CD4-positive, alpha-beta T cell treated with Interferon gamma for 1 hour (primary cell): ENCODE measurements at regions not wholly inside any gene's neighbourhood (a gene's known extent, or its start where the extent isn't known, plus 50 kb on each side); places are given as distances from the start of the nearest gene placed in this dataset.

ENCODE experiments used
- DNase-seq: peaks from one replicate; pipeline ENCODE4 v3.0.0-alpha.2; 2020

DNA sequence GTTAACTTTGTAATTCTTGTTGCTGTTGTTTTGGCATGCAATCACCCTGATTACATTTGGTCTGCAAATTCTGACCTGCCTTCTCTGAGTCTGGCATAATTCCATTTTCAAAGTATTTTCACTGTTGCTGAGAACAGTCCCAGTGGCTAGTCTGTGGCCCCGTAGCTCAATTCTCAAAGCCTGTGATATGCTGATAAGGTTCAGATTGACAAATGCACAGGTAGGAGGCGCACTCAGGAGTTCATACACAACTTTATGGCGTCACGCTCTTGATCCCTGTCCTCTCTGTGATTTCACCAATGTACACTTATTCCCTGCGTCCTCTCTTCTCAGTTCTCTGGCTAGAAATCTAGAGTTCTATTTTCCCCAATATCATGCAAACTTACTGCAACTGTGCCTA, 376.6 kb upstream of the SLCO3A1 start:
- DNase-seq: no peak

DNA sequence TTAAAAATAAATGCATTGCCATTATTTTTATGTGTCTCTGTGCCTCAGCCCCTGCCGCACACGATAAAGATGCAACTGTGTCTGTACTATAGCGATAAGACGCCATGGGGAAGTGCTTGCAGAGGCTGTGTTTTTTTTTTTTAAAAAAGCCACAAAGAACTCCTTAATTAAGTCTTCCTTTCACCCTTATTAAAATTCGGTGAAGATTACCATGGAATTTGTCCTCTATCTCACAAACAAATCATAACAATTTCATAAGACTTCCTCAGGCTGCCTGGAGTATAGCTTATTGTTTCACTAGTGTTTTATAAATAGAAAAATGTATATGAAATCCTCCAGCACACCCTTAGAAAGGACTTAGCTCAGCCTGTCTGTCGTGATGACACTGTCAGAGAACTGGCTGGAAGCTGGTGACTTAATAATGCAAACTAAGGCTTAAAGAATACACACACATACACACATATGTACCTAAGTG, 374.8 kb upstream of the SLCO3A1 start:
- no peak for DNase-seq

DNA sequence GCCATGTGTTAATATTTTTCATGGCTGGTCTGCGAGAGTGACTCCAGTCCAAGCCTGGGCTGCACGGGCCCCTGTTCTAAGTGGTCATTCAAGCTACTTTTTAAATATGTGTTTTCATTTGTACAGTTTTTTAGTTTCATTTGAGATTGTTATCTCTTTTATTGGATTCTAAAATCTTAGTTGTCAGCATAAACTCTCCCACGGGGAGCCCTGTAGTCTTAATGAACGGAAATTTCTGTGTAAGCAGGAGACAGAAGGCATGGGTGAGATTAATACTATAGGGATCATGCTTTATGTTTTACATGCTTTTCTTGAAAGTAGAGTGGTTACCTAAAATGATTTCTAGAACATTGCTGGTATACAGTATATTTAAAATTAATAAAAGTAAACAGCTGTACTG, 373.1 kb upstream of the SLCO3A1 start:
- no peak for DNase-seq

DNA sequence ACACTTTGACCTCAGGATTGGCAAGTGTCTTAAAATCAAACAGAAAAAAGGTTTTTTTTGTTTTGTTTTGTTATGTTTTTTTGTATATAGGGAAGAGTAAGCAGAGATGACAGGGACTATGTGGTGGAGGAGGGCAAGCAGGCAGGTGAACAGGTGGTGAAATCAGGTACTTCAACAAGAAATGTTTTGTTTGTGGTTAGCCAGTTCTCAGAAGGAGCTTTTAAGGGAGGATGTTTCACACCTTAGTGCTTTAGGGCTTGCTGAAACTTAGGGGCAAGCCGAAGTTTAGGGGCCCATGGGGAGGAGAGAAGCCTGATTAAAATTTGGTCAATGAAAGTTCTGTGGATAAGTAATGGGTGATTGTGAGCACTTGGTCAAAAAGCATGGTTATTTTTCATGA, 370.7 kb upstream of the SLCO3A1 start:
- peak; percentile 13 for DNase-seq

DNA sequence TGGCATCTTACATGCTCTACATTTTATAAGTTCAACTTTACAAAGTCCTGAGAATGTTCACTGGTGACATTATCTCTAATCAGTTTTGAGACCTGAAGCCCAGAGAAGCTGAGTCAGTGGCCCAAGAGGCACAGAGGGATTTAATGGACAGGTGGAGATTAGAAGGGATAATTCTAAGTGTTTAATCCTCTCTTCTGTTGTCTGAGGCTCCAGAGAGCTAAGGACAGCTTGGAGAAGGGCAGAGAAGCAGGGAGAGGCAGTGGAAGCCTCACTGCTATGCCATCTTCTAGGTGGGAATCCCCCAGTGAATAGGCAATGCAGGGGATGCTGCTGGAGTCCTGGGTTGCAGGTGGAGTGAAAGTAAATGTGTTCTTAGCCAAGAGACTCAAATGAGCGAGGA, 369.4 kb upstream of the SLCO3A1 start:
- no peak for DNase-seq

DNA sequence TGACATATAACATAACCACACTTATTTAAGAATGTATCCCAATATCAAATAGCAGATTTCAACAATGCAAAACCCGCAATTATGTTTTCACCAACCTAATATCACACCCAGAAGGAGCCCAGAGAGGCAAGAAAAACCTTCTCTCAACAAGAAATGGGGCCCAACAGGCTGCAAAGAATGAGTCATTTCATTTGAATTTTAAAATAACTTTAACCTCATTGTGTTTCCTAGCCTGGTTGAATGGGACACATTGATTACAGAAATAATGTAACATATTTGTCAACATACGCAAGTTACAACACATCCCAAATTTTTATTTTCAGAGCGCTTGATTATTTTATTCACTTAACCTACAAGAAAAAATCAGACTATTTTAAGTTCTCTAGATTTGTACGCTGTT, 365.1 kb upstream of the SLCO3A1 start:
- no peak for DNase-seq

DNA sequence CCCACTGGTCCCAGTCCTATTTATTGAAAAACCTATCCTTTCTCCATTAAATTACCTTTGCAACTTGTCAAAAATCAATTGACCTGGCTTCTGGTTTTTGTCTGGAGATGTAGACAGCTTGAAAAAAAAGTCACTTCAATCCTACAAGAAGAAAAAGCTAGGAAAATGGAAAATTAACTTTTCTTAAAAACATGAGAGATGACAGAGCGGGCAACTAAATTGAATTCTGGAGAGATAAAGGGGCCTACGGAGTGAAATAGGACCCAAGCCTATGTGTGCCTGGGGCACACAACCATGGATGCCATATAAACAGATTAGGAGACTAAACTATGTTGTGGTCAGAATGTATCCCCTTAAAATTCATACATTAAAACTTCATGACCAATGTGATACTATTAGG, 363.3 kb upstream of the SLCO3A1 start:
- DNase-seq: no peak

DNA sequence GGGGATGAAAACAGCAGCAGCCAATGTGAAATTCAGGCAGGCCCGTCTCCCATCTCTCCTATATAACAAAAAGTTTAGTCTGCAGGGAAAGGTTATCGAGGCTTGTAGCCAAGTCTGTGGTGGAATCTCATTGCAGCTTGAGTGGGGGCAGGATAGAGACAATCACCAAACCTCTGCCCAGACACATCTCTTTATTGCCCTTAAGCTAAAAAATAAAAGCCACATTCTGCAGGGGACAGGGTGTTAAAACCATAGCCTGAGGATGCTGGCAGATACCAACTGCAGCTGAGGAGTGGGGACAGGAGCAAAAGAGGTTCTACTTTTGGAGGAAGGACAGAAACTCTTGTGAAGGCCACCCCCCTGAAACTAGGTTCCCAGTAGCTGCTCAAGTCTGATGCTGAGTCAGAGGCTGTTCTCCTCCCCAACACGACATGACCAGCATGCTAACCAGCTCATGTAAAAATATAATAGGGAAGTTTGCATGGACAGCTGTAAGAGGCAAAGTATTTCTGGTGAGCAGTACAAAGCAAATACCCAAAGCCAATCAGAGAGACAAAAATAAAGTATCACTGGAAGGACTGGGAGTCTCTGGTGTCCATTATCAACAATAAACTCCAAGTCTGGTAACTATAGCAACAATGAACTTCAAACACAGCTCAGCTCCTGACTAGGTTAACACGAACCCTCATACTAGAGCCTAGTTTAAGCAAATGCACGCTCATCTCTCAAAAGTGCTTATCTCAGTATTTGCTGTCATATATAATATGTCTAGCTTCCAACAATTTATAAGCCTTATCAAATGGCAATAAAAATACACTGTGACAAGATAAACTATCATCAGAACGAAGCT, 362.2 kb upstream of the SLCO3A1 start:
- DNase-seq: peak; percentile 21

DNA sequence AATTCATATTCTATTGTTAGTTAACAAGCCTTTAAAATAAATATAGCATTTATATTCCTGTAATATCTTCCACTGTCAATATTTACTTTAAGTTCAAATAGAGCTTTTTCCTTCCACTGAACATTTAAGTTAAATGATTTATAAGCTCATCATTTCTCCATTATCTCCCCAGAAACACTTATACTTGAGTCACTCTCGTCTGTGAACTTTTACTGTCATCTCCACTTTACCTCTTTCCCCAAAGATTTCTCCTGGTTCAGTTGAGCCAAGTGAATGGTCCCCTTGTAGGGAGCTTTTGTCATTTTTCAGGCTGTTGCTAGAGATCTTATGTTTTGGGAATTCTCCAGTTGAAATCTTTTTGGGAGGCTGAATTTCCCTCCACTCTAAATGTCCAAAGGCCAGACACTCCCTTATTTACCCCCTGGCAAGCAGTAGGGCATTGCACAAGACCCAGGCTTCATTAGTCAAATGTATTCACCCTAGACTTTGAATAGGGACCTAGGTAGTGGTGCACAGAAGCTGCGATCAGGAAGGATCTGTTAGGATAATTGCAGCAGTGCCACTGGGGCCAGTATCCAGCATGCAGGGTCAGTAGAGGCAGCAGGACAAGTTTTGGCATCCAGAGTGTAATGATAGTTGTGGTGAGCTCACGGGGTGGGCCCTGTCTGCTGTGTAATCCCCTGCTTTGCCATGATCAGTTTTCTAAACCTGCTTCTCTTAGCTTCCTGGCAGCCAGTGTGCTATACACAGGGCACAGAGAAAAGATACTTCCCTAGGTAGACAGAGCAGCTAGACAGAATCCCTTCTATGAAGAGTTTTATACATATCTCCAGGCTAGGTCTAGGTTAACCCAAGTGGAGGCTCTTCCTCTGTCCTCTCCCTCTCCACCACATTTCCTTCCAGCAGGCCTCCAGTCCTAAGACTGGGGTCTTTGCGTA, 356.5 kb upstream of the SLCO3A1 start:
- no peak for DNase-seq

DNA sequence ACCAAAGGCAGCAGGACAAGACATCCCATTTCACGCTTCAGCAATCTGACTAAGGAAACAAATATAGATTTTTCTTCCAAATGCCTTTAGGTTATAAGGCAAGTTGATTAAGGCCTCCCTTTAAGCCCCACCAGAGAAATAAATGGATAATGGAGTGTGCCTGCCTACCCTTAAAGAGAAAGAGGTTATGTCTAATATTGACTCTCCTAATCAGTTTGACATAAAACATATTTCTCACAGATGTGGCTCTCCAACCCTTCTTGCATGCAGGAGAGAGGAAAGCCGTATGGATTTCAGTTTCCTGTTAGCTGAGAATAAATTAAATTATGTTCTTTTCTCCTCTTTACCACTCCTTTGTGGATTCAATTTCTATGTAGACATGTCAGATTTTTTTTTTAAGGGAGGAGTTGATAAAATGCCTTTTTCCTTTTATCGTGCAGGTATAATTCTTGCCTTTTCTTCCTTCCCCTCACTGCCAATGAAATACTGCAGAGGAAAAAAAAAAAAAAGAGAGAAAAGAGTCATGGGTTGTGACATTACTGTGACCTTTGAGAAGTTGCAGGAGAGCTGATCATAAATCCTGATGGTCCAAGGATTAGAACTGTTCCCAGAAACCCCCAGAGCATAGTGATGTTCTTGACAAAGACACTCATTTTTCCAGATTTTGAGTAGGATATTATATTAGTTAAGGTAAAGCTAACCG, 355.3 kb upstream of the SLCO3A1 start:
- DNase-seq: no peak

DNA sequence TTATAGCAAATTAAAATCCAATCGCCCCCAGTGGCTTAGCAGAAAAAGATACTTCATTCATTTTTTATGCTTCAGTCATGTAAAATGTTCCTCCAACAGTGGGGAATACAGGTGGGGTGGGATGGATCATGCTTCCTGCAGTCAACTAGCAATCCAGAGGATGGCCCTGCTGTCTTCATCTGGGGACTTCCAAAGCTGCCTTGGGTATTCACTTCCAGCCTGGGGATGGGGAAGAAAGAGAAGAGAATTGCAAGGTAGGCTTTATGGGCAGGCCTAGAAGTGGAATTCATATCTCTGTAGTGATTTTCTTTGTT, 354.8 kb upstream of the SLCO3A1 start:
- no peak for DNase-seq

DNA sequence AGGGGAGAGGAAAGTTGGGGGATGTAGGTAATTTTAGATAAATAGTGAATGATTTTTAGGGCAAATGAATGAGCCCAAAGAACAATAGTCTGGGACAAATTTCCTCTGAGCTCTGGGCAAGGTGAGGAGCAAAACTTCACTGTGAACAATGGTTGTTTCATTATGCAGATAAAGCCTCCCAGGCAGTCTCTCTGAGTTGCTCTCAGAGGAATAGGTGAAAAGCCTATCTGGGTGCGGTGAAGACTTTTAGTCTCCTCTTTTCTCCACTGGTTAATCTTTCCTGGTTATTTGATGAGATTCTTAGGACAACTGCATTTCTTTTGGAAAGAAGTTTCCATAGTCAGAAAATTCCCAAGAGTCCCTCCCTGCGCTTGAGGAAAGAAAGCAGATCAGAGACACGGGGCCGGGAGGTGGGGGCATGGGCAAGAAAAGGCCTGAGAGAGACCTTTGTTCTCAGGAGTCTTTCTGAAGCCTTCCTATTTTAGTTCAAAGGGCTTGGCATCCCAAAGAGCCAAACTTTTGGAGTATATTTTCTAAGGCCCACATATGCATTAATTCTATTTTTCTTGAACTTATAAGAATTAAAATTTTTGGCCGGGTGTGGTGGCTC, 353.6 kb upstream of the SLCO3A1 start:
- DNase-seq: no peak

DNA sequence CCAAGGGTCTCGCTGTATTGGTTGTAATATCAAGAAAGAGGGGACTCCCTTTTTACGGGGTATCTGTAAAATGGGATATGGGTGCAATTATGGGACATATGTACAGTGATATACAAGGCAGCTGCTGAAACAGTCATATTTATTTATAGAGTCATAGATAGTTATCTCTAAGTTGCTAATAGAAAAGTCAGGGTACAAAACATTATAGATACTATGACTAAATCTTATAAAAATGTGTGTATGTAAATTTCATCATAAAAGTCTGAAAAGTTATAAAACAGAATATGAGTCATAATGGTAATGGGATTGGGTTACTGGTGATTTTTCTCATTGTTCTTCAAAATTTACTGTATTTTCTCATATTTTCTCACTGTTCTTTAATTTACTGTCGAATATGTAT, 344.9 kb upstream of the SLCO3A1 start:
- no peak for DNase-seq

DNA sequence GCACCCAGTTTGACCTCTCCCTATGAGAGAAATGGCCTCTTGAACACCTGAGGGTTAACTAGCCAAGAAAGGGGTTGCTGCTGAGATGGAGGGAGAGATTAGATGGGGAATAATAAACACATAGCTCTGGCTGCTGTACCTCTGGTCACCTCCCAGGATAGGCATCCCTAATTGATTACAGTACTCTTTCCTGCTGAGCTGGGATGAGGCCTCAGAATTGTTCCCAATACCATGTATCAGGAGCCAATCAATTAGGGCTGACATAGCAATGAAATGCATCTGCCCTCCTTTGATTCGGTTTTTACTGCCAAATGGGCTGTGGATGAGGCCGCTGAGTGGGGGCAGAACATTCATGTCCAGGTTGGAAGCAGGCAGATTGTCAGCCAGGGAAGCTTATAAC, 339.4 kb upstream of the SLCO3A1 start:
- DNase-seq: no peak

DNA sequence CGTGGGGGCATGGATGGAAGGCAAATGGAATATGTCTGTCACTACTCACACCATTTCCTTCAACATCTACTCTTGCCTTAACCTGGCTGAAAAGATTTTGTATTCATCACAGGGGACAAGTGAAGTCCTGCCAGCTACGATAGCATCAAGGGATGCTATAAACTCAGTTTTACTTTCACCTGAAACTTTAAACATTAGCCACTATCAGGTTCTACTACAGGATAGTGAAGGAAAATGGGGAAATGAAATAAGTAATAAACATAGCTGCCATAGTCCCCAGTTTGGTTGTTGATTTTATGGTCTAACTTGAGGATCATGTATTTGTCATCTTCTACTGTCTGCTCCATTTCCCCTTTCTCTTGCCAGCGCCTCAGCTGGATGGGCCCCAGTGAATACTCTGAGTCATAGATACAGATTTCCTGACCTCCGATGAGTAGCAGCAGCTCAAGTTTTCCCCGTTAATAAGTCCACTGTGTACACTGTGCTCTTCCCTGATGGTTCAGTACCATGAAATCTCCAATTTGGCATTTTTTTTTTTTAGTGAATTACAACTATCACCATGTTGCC, 338.2 kb upstream of the SLCO3A1 start:
- no peak for DNase-seq

DNA sequence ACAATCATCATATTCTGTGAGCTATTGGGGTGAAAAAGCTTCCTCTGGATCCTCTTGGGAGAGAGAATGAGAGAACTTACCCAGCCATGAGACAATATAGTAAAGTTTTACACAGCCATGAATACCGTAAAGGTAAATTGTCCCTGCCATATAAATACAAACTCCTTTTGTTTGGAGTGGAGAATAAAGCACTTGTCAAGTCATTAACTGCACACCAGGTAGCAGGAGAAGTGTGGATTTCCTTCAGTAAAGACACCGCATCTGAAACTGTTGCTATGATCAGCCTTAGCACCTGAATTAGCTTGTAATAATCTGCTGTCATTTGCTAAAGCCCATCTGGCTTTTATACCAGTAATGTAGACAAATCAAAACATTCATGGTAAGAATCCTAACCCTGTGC, 336.6 kb upstream of the SLCO3A1 start:
- no peak for DNase-seq

DNA sequence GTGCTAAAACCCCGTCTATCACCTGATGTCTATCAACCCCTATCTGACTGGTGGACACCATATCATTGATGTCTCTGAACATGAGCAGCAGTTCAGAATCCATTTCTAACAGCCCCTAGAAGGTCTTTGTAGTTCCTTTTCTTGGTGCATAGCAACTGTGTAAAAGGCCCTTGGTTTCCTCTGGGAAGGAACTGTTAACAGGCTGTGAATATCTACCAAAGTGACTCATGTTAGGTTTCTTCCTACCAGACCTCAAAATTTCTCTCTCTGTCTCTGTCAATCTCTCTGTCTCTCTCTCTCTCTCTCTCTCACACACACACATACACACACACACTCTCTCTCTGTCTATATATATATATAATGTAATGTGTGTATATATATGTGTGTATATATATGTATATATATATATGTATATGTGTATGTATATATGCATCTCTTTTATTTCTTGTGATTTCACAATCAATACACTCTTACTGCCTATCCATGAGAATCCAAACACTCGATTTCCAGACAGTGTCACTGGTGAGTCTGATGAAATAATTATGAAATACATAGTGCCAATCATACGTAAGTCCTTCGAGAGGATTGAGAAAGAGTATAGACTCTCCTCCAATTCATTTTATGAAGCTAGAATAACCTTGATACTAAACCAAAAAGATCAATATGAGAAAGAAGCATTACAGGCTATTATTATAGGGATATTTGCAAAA, 335.9 kb upstream of the SLCO3A1 start:
- no peak for DNase-seq

DNA sequence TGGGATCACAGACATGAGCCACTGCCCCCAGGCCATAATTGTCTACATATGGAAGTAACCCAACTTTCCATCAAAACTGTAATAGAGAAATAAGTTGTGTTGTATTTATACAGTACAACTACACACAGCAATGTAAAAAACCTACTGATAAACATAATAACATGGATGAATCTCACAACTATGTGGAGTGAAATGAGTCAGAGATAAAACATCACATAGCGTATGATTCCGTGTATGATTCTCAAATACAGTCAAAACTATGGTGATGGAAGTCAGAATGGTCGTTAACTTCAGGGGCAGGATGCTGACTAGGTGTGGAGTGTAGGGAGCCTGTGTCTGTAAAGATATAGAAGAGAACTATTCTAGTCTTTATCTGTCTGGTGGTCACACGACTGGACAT, 332.7 kb upstream of the SLCO3A1 start:
- DNase-seq: no peak

DNA sequence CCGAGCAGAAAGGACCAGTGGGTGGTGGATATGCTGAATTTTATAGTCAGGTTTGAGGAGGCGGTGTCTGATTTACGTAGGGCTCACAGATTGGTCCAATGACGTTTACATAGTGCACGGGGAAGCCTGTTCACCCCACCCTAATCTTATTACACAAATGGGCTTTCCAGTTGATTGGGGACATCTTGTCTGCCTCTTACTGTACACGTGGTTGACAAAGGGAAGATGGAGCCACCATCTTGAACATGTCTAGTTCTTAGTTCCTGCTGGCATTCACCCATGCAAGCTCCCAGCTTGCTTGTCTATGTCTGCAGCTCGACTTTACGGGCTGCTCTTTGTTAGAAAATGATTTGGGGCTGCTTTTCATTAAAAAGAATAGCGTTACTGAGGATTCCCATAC, 332.0 kb upstream of the SLCO3A1 start:
- DNase-seq: no peak

DNA sequence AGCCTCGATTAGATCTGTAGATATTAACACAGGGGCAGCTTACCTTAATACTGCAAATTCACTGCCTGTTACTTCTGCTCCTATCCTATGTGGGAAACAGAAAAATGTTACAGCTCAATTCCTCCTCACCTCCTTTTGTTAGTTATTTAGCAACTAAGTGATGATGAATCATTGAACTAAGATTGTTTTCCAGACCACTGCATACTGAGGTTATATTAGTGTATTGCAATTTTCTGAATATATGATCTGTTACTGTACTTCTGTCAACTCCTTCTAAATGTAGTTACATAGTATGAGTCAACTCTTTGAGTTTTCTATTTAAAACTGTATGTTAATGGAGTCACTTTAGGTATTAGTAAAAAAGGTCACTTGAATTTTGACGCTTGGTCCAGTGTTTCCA, 331.5 kb upstream of the SLCO3A1 start:
- no peak for DNase-seq

DNA sequence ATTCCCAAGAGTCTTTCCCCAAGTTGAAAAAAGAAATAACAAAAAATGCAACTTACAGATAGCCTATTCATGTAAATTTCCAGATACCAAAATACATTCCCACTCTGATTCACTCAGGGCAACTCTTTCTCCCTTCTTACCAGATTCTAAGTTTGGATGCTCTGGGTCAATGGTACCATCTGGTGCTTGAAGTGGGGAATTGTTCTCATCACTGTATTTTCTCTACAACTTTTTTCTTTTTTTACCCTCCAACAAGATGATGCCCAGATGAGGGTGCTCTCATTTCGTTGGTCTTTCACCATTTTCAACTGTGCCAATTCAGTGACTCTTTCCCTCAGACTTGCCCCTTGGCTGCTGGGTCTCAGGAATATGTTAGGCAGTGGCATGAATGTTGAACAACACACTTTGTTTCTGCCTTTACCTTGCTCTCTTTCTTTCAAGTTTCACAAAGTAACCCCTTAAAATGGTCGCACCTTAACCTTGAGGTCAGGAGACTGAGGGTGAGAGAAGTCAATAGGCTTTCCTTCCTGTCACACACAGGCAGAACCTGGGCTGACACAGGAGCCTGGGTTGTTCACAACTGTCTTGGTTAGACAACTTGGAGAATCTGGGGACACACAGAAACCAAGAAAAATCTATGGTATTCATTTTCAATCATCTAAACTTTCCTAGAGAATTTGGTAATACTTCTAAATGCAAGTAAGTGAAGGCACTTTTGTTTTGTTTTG, 330.7 kb upstream of the SLCO3A1 start:
- no peak for DNase-seq
